HG03571 (cell line): ENCODE measurements at regions not wholly inside any gene's neighbourhood (a gene's known extent, or its start where the extent isn't known, plus 50 kb on each side); places are given as distances from the start of the nearest gene placed in this dataset.
"Not testable (repeated sequence)": the region's sequence is repeated elsewhere in the genome, so short reads cannot be mapped to it uniquely, and the experiment has no call there.

Experiments
- ATAC-seq: cut with Tn5 transposase; IDR thresholded peaks from one replicate; pipeline ENCODE4 v1.9.1; 2021; ENCODE audit not compliant: unreplicated experiment

DNA sequence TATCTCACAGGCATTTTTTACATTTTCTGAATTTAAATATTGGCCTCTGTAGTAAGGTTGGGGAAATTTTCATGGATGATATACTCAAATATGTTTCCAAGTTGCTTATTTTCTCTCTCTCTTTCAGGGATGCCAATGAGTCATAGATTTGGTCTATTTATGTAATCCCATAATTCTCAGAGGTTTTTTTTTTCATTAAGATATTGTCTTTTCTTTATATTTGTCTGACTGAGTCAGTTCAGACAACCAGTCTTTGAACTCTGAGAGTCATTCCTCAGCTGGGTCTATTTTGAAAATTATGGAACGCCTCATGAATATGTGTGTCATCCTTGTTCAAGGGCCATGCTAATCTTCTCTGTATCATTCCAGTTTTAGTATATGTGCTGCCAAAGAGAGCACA, 223.2 kb downstream of the PCSK1 start:
- no peak for ATAC-seq

DNA sequence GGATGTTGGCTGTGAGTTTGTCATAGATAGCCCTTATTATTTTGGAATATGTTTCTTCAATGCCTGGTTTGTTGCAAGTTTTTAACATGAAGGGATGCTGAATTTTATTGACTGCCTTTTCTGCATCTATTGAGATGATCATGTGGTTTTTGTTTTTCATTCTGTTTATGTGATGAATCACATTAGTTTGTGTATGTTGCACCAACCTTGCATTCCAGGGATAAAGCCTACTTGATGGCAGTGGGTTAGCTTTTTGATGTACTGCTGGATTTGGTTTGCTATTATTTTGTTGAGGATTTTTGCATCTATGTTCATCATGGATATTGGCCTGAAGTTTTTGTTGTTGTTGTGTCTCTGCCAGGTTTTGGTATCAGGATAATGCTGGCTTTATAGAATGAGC, 225.6 kb downstream of the PCSK1 start:
- ATAC-seq, result no peak

- no peak for ATAC-seq
These were observed 229.3 kb downstream of the PCSK1 start for GRCh38 chr5:96203761-96204160.

GRCh38 chr5:96201503-96201902, 231.5 kb downstream of the PCSK1 start:
- no peak for ATAC-seq

DNA sequence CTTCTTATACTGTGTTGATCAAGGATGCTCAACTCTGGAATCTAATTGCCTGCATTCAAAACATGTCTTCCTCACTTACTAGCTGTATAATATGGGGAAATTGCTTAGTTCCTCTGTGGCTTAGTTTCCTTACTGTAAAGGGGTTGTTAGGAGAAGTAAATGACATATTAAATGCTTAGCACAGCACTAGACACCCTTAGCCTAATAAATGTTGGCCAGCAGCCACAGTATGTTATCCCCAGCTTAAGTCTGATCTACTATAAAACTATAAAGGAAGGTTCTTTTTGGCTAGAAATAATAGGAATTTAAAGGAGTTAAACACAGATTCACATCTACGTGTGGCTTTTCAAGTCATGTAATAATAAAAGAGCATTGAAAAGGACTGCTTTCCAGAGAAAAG, 232.4 kb downstream of the PCSK1 start:
- ATAC-seq, result no peak

DNA sequence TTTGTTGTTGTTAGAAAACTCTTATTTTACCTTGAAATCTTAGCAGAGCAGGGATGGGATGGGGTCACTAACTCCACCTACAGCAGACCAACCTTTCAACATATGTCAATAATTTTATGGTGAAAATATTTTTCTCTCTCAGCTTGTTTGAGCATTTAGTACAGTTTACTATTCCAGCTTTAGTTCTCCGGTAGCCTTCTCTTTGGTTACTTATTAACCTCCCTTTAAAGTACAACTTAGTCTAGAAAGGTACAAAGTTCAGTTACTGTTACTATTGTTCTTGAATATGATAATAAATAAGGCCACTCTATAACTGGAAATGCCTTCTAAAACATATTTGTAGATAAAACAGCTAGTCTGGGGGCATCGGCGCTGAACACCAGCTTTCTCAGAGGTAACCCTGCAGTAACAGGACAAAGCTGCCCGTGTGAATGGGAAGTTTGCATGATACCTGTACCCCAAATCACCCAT, 233.3 kb downstream of the PCSK1 start:
- no peak for ATAC-seq

DNA sequence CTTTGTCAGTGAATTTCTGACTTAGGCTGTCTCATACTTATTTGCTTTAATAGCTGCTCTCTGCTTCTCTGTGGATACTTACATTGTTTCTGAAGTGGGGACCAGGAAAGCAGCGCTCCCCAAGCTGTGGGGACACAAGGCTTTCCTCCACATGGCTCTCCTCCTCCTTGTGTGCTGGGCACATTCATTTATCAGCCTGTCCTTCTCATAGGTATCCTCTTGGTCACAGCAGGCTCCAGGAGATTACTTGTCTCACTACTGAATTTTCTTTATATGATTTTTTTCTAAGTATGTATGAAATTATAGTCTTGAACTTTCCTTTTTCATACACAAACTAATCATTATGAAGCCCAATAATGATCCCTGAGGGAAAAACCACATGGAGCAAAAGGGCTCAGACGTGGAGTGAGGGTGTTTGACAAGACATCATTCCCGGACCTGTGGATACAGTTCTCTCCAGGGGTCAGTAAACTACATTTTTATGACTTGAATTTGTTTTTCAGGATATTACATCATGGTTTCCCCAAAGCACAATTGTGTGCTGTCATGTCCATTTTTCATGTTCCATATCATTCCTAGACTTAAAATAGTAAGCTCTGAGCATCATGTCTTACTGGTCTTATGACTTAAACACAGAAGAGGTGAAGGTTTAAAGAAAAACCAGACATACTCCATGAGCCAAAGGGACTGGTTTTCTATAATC, 234.5 kb downstream of the PCSK1 start:
- no peak for ATAC-seq

DNA sequence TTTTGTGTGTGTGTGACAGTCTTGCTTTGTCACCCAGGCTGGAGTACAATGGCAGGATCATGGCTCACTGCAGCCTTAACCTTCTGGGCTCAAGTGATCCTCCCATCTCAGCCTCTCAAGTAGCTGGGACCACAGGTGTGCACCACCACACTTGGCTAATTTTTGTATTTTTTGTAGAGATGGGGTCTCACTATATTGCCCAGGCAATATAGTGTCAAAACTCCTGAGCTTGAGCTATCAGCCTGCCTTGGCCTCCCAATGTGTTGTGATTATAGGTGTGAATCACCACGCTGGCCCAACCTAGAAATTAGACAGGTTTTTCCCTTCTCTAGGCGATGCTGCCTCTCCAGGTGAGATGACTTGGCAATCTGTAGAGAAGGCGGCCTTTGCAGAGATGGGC, 235.3 kb downstream of the PCSK1 start:
- not testable (repeated sequence) for ATAC-seq

GRCh38 chr5:96197347-96197746, 235.7 kb upstream of the ELL2 start:
- no peak for ATAC-seq

DNA sequence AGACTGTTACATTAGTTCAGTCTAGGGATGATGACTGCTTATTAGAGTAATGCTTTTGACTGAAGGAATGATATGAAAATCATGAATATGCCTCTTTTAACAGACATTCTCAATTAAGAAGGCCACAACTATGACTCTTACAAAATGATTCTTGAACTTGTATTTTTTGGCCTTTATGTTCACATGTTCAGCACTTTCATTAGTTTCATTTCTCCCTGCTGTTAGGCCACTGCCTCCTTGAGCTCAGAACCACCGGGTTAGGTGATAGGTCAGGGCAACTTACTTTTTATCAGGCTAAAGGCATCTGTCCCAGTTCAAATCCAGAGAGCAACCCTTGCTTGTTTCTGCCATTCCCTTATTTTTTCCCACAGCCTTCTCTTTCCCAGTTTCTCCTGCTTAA, 235.2 kb upstream of the ELL2 start:
- ATAC-seq, result no peak

DNA sequence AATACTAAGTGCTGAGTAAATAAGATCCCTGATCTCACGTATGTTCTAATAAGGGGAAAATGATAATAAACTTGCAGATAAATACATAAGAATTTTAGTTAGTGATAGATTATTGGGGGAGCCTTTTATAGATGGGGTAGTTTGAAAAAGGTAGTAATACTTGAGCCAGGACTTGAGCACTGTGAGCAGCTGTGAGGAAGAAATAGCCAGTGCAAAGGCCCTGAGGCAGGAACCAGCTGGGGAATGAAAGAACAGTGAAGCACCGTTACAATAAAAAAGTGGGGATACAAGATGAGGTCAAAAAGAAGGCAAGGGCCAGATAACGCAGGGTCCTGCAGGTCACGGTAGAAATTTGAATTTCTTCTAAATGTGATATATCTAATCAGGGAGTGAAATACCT, 234.8 kb upstream of the ELL2 start:
- ATAC-seq, result no peak

- ATAC-seq, result no peak
These were observed 233.5 kb upstream of the ELL2 start for GRCh38 chr5:96195123-96195522.

- ATAC-seq, result no peak
These were observed 232.9 kb upstream of the ELL2 start for GRCh38 chr5:96194593-96194992.

GRCh38 chr5:96193946-96194345, 232.3 kb upstream of the ELL2 start:
- ATAC-seq, result no peak

DNA sequence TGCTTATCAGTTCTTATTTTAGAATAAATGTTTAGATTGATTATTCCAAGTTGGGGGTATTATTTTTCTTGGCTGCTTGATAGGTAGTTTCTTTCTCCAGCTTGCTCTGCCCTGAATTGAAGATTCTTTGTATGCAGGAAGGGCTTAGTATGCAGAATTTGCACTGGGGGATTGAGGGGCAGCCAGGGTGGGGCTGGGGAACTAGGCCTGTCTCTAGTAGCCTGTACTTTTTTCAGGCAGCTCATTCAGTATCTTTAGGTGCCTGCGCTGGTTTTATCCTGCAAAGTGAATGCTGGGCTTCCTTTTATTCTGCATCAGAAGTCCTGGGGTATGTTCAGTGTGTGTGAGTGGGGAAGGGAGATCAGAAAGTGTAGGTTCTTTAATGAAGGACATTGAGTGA, 228.3 kb upstream of the ELL2 start:
- ATAC-seq, result no peak

- no peak for ATAC-seq
These were observed 227.6 kb upstream of the ELL2 start for GRCh38 chr5:96189028-96189826.

GRCh38 chr5:96187309-96188027, 225.8 kb upstream of the ELL2 start:
- no peak for ATAC-seq

DNA sequence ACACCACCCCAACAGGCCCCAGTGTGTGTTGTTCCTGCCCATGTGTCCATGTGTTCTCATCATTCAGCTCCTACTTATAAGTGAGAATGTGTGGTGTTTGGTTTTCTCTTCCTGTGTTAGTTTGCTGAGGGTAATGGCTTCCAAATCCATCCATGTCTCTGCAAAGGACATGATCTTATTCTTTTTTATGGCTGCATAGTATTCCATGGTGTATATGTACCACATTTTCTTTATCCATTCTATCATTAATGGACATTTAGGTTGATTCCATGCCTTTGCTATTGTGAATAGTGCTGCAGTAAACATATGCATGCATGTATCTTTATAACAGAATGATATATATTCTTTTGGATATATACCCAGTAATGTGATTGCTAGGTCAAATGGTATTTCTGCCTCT, 222.9 kb upstream of the ELL2 start:
- not testable (repeated sequence) for ATAC-seq

DNA sequence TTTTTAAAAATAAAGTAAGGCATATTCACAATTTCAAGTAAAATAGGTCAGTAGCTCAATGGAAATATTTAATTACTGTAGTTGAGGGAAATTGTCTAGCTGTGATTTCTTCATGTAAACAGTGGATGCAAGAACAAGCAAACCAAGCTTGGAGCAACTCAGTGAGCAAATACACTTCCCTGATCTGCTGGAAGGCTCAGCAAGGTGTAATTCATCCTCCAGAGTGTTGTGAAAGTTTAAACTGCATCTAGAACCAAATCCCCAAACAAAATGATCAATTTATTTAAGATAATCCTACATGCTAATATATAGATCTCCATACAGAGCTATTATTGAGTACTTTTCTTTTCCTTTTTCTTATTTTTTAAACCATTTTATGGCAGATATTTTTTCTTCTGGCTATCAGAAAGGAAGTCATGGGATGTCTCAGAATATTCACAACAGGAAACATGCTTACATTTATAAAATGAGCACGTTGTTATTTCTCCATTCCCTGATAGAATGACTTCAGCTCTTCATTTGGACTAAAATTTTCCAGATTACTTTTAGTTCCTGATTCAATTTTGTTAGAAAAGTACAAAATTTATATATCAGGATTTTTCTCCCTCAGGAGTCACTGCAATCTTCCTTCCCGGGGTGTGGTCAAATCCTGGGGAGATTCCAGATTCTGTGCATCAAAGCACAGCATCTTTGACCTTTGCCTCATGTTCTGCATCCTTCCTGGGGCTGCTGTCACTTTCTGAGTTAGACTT, 219.2 kb upstream of the ELL2 start:
- ATAC-seq, result no peak

DNA sequence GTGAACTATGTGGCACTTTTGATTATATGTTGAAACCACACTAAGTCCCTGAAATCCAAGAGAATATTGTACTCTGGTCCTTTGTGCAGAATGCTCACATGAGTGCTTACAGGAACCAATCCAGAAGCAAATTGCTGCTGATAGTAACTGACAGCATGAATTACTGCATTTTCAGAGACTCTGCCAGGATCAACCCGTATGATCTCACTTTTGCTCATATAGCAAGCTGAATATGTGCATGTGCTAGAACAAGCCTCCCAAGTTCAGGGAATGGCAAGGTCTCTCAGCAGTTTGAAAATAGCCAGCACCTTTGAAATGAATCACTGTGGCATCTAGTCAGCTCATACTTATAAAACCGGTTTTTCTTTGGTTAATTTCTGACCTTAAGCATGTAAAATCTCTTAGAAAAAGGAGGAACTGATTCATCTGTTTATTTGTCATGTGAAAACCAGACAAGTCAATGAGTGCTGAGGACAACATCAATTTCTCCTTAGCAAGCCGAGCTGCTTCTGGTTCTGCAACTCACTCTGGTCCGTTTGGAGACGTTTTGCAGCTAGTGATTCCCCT, 215.7 kb upstream of the ELL2 start:
- ATAC-seq, result peak; percentile 84

DNA sequence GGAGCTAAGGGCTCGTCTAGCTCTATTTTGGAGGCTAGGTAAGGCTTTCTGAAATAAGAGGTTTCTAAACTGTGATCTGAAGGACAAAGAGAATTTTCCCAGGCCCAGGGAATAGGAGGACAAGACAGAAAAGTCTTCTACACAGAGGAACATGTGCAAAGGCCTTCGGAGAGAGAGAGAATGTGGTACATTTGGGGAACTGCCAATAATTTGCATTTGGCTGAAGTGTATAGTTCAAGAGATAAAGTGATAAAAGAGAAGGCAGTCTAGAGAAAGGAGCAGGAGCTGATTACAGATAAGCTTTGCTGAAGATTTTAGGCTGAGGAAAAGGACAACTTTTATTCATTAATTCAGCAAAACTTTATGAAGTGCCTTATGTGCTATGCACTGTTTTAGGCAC, 214.4 kb upstream of the ELL2 start:
- ATAC-seq, result no peak
